ENCODE measurements at regions not wholly inside any gene's neighbourhood (a gene's known extent, or its start where the extent isn't known, plus 50 kb on each side); places are given as distances from the start of the nearest gene placed in this dataset.

- H3K27ac ChIP-seq = no peak overlapping the region
- no peaks in the 10 kb centered on the region for H3K27me3 ChIP-seq
- WGBS, 3 donors = 81 to 91% (median 90%) methylated on average over 1 of the region's 1 CpG
- H3K9me3 ChIP-seq = no peaks in the 10 kb centered on the region
- intact Hi-C loops (cut with DNase I) = loop anchor here in 1 of 4 donors (10.0 kb wide), 1 partner anchor 260 kb away; no protein-coding TSS in a partner anchor
- no peaks in the 10 kb centered on the region for H3K36me3 ChIP-seq
- TF ChIP-seq POLR2A (IDR thresholded peaks at IDR 0.05) (no peak), CTCF (IDR thresholded peaks at IDR 0.05) (no peak), EP300 (IDR thresholded peaks at IDR 0.05) (no peak)
- DNase-seq = no peak
- peaks cover 2% of the 10 kb centered on the region for H3K4me1 ChIP-seq (ENCODE audit: insufficient read depth)
- H3K4me3 ChIP-seq = no peak overlapping the region
Measured at GRCh38 chr20:3314391-3314790, 75.4 kb upstream of the SLC4A11 start.

GRCh38 chr20:3313683-3314065 lies 74.7 kb upstream of the SLC4A11 start:
- Histone ChIP-seq H3K4me1 (ENCODE audit: insufficient read depth) (peaks cover 2% of the 10 kb centered on the region), H3K27me3 (no peaks in the 10 kb centered on the region), H3K27ac (no peak overlapping the region), H3K9me3 (no peaks in the 10 kb centered on the region), H3K4me3 (no peak overlapping the region), H3K36me3 (no peaks in the 10 kb centered on the region)
- intact Hi-C loops (cut with DNase I) = loop anchor here in 1 of 4 donors (10.0 kb wide), 1 partner anchor 259 kb away; no protein-coding TSS in a partner anchor
- 32 to 58% (median 57%) methylated on average over 2 of the region's 2 CpGs for WGBS, 3 donors
- DNase-seq = no peak
- TF ChIP-seq CTCF (IDR thresholded peaks at IDR 0.05) = no peak
- no peak for TF ChIP-seq POLR2A (IDR thresholded peaks at IDR 0.05)
- TF ChIP-seq EP300 (IDR thresholded peaks at IDR 0.05) = no peak

- DNase-seq = no peak
- TF ChIP-seq EP300 (IDR thresholded peaks at IDR 0.05) = no peak
- no peak for TF ChIP-seq POLR2A (IDR thresholded peaks at IDR 0.05)
- TF ChIP-seq CTCF (IDR thresholded peaks at IDR 0.05) = no peak
- Histone ChIP-seq H3K4me3 (no peak overlapping the region), H3K4me1 (ENCODE audit: insufficient read depth) (peaks cover 2% of the 10 kb centered on the region), H3K27me3 (no peaks in the 10 kb centered on the region), H3K27ac (no peak overlapping the region), H3K9me3 (no peaks in the 10 kb centered on the region), H3K36me3 (no peaks in the 10 kb centered on the region)
- intact Hi-C loops (cut with DNase I) = loop anchor here in 1 of 4 donors (10.0 kb wide), 1 partner anchor 258 kb away; no protein-coding TSS in a partner anchor
- WGBS, 3 donors = 7 to 28% (median 9%) methylated on average over 2 of the region's 2 CpGs
Measured at GRCh38 chr20:3312940-3313682, 74.1 kb upstream of the SLC4A11 start.

- no peak for DNase-seq
- Histone ChIP-seq H3K27ac (no peak overlapping the region), H3K27me3 (no peaks in the 10 kb centered on the region), H3K36me3 (no peaks in the 10 kb centered on the region), H3K4me3 (no peak overlapping the region), H3K4me1 (ENCODE audit: insufficient read depth) (peaks cover 2% of the 10 kb centered on the region), H3K9me3 (no peaks in the 10 kb centered on the region)
- TF ChIP-seq POLR2A (IDR thresholded peaks at IDR 0.05) (no peak), EP300 (IDR thresholded peaks at IDR 0.05) (no peak), CTCF (IDR thresholded peaks at IDR 0.05) (no peak)
- WGBS, 3 donors = 88 to 96% (median 90%) methylated on average over 2 of the region's 2 CpGs
- intact Hi-C loops (cut with DNase I) = loop anchor here in 1 of 4 donors (10.0 kb wide), 1 partner anchor 257 kb away; no protein-coding TSS in a partner anchor
Measured at GRCh38 chr20:3311623-3312022, 72.6 kb upstream of the SLC4A11 start.
